PC-3 (cell line): ENCODE measurements at regions not wholly inside any gene's neighbourhood (a gene's known extent, or its start where the extent isn't known, plus 50 kb on each side); places are given as distances from the start of the nearest gene placed in this dataset.

Experiments used
- ATAC-seq: fragments of 200-7000 bp; cut with Tn5 transposase; 2 replicates; pipeline ENCODE4 v1.9.1; 2020; ENCODE audit warnings: mild to moderate bottlenecking, moderate library complexity
- BruUV-seq: library from RNA; stranded (reverse); fragments of 400-500 nt; replicated peaks from 2 replicates; lab custom pipeline; 2021; lab: Mats Ljungman, UMichigan
- CTCF ChIA-PET: fragments of 300-600 bp; sonication (Branson Sonifier 250); formaldehyde crosslinking; loops from one replicate; lab custom pipeline; 2022; ENCODE audit warnings: antibody characterized with exemption; lab: Charles Lee
- POLR2A ChIA-PET: fragments of 300-600 bp; sonication (Branson Sonifier 250); formaldehyde crosslinking; loops from one replicate; lab custom pipeline; 2022; ENCODE audit warnings: antibody characterized with exemption; ENCODE audit not compliant: unreplicated experiment; lab: Charles Lee
- DNase-seq: peaks from one replicate; pipeline ENCODE4 v3.0.0-alpha.2; 2015
- H2AFZ ChIP-seq: fragments of 300-600 bp; sonication (generic); 2 replicates; pipeline ENCODE4 v1.6.0; 2016; ENCODE audit warnings: antibody characterized with exemption, low read length
- H3F3A ChIP-seq: fragments of 300-600 bp; sonication (generic); one replicate; pipeline ENCODE4 v1.6.0; 2017; ENCODE audit warnings: antibody characterized with exemption, low read length, control low read depth, mild to moderate bottlenecking; ENCODE audit not compliant: unreplicated experiment
- H3K27ac ChIP-seq: fragments of 300-600 bp; sonication (generic); 2 replicates; pipeline ENCODE4 v1.5.1; 2016; ENCODE audit warnings: mild to moderate bottlenecking, low read length
- H3K27me3 ChIP-seq: fragments of 300-600 bp; sonication (generic); 2 replicates; pipeline ENCODE4 v1.6.1; 2016; ENCODE audit warnings: low read length, mixed read lengths
- H3K36me3 ChIP-seq: fragments of 300-600 bp; sonication (generic); 2 replicates; pipeline ENCODE4 v1.6.1; 2016; ENCODE audit warnings: low read depth, mixed run types, low read length, mixed read lengths
- H3K4me1 ChIP-seq: fragments of 300-600 bp; sonication (generic); 2 replicates; pipeline ENCODE4 v1.5.1; 2016; ENCODE audit warnings: low read length; ENCODE audit not compliant: insufficient read depth
- H3K4me2 ChIP-seq: fragments of 300-600 bp; sonication (generic); 2 replicates; pipeline ENCODE4 v1.6.0; 2016; ENCODE audit warnings: low read length
- H3K4me3 ChIP-seq: fragments of 300-600 bp; sonication (generic); 2 replicates; pipeline ENCODE4 v1.5.1; 2016; ENCODE audit warnings: mild to moderate bottlenecking, low read length, mixed read lengths
- H3K79me2 ChIP-seq: fragments of 300-600 bp; sonication (generic); 2 replicates; pipeline ENCODE4 v1.6.1; 2017; ENCODE audit warnings: low read length, mixed read lengths
- H3K9ac ChIP-seq: fragments of 300-600 bp; sonication (generic); 2 replicates; pipeline ENCODE4 v1.6.0; 2016; ENCODE audit warnings: mild to moderate bottlenecking, low read length
- H3K9me2 ChIP-seq: fragments of 300-600 bp; sonication (generic); replicated peaks from 2 replicates; pipeline ENCODE4 v1.6.1; 2016; ENCODE audit warnings: mixed run types, low read length, mixed read lengths
- H3K9me3 ChIP-seq: fragments of 300-600 bp; sonication (generic); 2 replicates; pipeline ENCODE4 v1.6.1; 2016; ENCODE audit warnings: low read length, mixed read lengths
- H4K20me1 ChIP-seq: fragments of 300-600 bp; sonication (generic); 2 replicates; pipeline ENCODE4 v1.6.1; 2016; ENCODE audit warnings: low read length, mixed read lengths
- CTCF ChIP-seq: fragments of 300-600 bp; sonication (generic); conservative IDR thresholded peaks from 2 replicates; pipeline ENCODE4 v1.5.1; 2017; ENCODE audit warnings: antibody characterized with exemption, low read depth, mild to moderate bottlenecking, low read length
- EZH2 ChIP-seq: fragments of 300-600 bp; sonication (generic); IDR thresholded peaks from one replicate; pipeline ENCODE4 v1.6.1; 2017; ENCODE audit warnings: antibody characterized with exemption, mild to moderate bottlenecking, low read length; ENCODE audit not compliant: unreplicated experiment
- EZH2phosphoT487 ChIP-seq: fragments of 300-600 bp; sonication (generic); IDR thresholded peaks from 2 replicates; pipeline ENCODE4 v1.6.1; 2018; ENCODE audit warnings: mild to moderate bottlenecking, antibody characterized with exemption, low read length, borderline replicate concordance
- intact Hi-C: fragments of 100-400 bp; cut with micrococcal nuclease; formaldehyde crosslinking; loops from 2 replicates; pipeline ENCODE4 v1.9.0; 2023

GRCh38 chr2:63740020-63740419 is 101.7 kb upstream of the UGP2 start:
- POLR2A ChIA-PET = no interaction called here
- intact Hi-C loops = no loop called here

GRCh38 chr2:63740943-63741342 is 100.8 kb upstream of the UGP2 start:
- Histone ChIP-seq H3F3A (peaks cover 4% of the 10 kb centered on the region), H3K36me3 (no peaks in the 10 kb centered on the region), H3K9me2 (no peaks in the 10 kb centered on the region), H3K4me3 (no peak overlapping the region), H3K4me2 (no peak overlapping the region), H3K27ac (no peak overlapping the region), H3K27me3 (no peaks in the 10 kb centered on the region), H2AFZ (no peak overlapping the region), H3K79me2 (no peaks in the 10 kb centered on the region), H3K9ac (no peak overlapping the region), H4K20me1 (no peaks in the 10 kb centered on the region), H3K4me1 (peaks cover 40% of the 10 kb centered on the region), H3K9me3 (no peaks in the 10 kb centered on the region)
- ATAC-seq (no peak), DNase-seq (no peak)
- intact Hi-C loops = no loop called here
- ChIA-PET POLR2A (no interaction called here), CTCF (no interaction called here)
- BruUV-seq = no TSS peak
- TF ChIP-seq EZH2phosphoT487 (no peak), CTCF (no peak), EZH2 (no peak)

More at GRCh38 chr2:63740020-63740419, 101.7 kb upstream of the UGP2 start:
- TF ChIP-seq EZH2 = no peak
- no peak for TF ChIP-seq CTCF
- TF ChIP-seq EZH2phosphoT487 = no peak
- Histone ChIP-seq H3K4me1 (peaks cover 49% of the 10 kb centered on the region), H3K27me3 (no peaks in the 10 kb centered on the region), H3K4me2 (no peak overlapping the region), H3K9me2 (no peaks in the 10 kb centered on the region), H3K36me3 (no peaks in the 10 kb centered on the region), H3K4me3 (no peak overlapping the region), H3K9me3 (no peaks in the 10 kb centered on the region), H3K27ac (no peak overlapping the region), H3K79me2 (no peaks in the 10 kb centered on the region), H4K20me1 (no peaks in the 10 kb centered on the region), H3F3A (peaks cover 4% of the 10 kb centered on the region), H2AFZ (no peak overlapping the region), H3K9ac (no peak overlapping the region)
- CTCF ChIA-PET = no interaction called here
- DNase-seq (no peak), ATAC-seq (no peak)
- no TSS peak for BruUV-seq

GRCh38 chr2:63741884-63742579 is 99.7 kb upstream of the UGP2 start:
- Histone ChIP-seq H3K36me3 (no peaks in the 10 kb centered on the region), H4K20me1 (no peaks in the 10 kb centered on the region), H3K4me3 (no peak overlapping the region), H3K9me2 (no peaks in the 10 kb centered on the region), H3K9me3 (no peaks in the 10 kb centered on the region), H3K27me3 (no peaks in the 10 kb centered on the region), H3K4me2 (no peak overlapping the region), H3K4me1 (peaks cover 29% of the 10 kb centered on the region), H2AFZ (no peak overlapping the region), H3K79me2 (no peaks in the 10 kb centered on the region), H3F3A (no peaks in the 10 kb centered on the region), H3K27ac (no peak overlapping the region), H3K9ac (no peak overlapping the region)
- TF ChIP-seq CTCF = no peak
- no peak for TF ChIP-seq EZH2
- TF ChIP-seq EZH2phosphoT487 = no peak
- ChIA-PET POLR2A (no interaction called here), CTCF (no interaction called here)
- DNase-seq = peak; percentile 75
- BruUV-seq = no TSS peak
- no peak for ATAC-seq
- intact Hi-C loops = no loop called here
